GM18907 (cell line): ENCODE measurements at regions not wholly inside any gene's neighbourhood (a gene's known extent, or its start where the extent isn't known, plus 50 kb on each side); places are given as distances from the start of the nearest gene placed in this dataset.

Source experiments
- ATAC-seq: cut with Tn5 transposase; IDR thresholded peaks from one replicate; pipeline ENCODE4 v1.9.1; 2021; ENCODE audit warnings: mild to moderate bottlenecking, moderate library complexity; ENCODE audit not compliant: unreplicated experiment

- no peak for ATAC-seq
Measured at GRCh38 chr10:110411047-110411410, 86.7 kb upstream of the DUSP5 start.

GRCh38 chr10:110413049-110413783, 84.5 kb upstream of the DUSP5 start:
- ATAC-seq, result no peak

DNA sequence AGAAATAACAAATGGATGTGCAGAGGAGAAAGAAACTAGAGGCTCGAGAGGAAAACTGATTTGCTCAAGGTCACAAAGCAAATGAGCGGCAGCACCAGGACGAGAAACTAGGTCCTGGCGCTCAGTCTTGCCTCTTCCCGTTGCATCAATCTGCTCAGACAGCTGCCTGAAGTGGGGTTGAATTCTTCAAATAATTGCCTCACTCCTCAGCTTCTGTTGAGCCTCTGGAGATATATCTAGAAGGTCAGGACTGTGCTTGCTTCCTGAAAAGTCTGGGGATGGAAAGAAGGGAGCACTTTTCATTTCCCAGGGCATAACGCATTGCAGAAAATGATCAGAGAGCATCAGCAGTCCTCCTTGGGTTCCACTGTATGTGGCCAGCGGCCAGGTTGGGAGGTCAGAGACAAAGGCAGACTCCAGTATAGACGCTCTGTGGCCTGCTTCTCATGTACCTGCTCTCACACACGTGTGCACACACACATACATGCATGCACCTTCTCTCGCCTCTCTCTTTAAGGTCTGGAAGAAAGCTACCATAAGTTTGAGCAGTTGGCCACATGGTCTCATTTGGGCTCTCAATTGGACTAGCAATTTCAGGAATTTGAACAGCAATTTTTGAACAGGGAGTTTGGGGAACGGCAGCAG, 83.7 kb upstream of the DUSP5 start:
- peak; percentile 12 for ATAC-seq

DNA sequence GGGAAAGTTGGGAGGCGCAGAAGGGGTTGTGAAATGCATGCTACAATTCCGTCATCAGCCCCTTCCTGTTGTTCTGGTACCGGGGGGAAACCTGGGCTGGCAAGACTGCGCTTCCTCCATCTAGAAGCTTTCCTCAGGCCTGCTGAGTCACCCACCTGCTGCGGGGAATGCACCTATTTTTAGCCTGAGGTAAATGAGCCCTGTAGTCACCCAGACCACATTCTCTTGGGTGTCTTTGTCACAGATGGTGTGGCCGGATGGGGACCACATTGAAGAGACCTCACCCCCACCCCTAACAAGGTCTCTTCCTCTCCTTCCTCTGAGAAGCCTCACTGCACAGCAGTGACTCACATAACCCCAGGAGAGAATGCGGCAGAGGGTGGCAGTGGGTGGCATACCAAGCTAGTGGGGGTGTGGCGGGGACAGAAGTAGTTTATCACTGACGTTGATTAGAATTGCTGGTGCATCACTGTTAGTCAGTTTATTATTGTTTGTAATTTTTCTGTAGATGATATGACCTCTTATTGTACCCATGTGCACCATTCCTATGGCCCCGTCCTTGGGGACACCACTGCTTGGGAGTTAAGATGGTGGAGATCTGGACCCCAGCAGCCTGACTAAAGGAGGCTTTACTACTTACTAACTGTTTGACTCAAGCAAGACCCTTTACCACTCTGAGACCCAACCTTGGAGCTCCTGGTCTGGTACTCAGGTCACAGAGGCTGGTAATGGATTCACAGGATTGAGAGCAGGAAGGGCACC, 83.0 kb upstream of the DUSP5 start:
- ATAC-seq, result peak; percentile 90

GRCh38 chr10:110415809-110416208, 81.9 kb upstream of the DUSP5 start:
- ATAC-seq, result no peak

- no peak for ATAC-seq
Measured at GRCh38 chr10:110416776-110417711, 80.7 kb upstream of the DUSP5 start.

DNA sequence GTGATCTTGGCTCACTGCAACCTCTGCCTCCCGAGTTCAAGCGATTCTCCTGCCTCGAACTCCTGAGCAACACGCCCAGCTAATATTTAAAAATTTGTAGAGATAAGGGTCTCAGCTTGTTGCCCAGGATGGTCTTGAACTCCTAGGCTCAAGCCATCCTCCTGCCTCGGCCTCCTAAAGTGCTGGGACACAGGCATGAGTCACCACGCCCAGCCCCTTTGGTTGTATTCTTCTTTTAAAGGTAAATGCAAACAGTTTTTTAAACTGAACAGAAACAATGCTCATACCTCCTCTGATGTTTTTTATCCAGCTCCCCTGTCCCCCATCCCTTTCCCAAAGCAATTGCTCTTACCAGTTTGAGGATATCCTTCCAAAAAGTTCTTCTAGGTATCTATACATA, 79.5 kb upstream of the DUSP5 start:
- ATAC-seq, result no peak

- ATAC-seq, result no peak
Measured at GRCh38 chr10:110419265-110419664, 78.4 kb upstream of the DUSP5 start.

DNA sequence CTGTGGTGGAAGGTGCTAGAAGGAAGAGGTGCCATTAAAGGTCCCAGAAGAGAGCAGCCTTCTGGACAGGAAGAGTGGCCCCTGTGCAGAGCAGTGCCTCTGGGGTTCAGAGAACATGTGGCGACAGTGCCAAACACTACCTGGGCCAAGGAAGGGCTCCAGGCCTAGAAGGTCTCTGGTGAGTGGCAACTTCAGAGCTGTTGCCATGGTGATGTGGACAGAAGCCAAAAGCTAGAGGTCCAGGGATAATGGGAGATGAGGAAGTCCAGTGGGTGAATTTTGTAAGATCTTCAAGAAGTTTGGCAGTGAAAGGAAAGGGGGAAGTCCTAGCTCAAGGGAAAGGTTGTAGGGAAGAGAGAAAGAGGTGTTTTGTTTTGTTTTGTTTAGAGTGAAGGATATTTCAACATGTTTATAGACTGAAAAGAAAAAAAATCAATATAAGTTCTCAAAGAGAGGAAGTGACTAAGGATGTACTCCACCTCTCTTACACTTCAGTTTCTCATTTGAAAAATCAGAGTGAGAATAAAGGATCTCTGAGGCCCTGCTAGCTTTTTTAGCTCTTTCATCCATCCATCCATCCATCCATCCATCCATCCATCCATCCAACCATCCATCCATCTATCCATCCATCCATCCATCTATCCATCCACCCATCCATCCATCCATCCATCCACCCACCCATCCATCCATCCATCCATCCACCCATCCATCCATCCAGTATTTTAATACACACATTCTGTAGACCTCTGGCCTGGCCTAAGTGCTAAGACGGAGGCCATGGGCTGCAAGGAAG, 77.1 kb upstream of the DUSP5 start:
- no peak for ATAC-seq

DNA sequence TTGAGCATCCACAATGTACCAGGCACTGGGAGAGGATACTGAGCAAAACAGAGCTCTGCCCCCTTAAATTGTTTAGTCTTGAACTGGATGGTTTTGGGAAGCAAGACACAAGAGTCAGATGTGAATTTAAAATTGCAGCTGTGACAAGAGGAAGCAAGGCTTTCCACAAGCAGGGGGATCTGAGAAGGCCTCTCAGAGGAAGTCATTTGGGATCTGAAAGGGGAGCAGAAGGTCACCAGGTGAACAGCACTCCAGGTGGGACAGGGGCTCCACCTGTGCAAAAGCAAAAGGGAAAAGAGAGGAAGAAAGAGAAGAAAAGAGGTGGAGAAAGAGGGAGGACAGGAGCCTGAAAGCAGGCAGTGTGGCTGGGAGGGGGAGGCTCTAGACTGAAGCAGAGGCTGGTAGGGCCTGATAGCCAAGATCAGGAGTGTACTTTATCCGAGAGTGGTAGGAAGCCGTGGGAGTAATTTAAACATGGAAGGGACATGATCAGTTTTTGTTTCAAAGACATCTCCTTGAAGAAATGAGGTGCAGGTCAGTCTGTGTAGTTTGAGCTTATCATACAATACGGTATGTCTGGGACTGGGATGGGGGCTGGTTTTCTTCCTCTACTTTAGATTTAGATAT, 76.1 kb upstream of the DUSP5 start:
- ATAC-seq, result no peak

DNA sequence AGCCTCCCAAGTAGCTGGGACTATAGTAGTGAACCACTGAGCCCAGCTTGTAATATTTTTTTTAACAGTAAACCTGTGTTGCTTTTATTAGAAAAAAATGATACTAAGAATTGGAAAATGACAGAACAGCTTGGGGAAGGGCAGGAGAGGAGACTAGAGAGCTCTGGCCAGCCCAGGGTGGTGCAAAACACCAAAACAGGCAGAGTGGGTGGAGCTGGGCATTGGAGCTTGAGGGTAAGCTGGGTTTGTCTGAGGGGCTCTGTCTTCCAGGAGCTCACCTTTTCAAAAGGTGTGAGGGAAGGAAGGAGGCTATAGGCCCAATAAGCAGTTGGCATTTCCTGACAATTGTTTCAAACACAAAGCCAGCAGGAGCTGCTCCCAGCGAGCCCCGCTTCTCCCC, 75.2 kb upstream of the DUSP5 start:
- no peak for ATAC-seq

- no peak for ATAC-seq
Measured at GRCh38 chr10:110423650-110424049, 74.1 kb upstream of the DUSP5 start.

DNA sequence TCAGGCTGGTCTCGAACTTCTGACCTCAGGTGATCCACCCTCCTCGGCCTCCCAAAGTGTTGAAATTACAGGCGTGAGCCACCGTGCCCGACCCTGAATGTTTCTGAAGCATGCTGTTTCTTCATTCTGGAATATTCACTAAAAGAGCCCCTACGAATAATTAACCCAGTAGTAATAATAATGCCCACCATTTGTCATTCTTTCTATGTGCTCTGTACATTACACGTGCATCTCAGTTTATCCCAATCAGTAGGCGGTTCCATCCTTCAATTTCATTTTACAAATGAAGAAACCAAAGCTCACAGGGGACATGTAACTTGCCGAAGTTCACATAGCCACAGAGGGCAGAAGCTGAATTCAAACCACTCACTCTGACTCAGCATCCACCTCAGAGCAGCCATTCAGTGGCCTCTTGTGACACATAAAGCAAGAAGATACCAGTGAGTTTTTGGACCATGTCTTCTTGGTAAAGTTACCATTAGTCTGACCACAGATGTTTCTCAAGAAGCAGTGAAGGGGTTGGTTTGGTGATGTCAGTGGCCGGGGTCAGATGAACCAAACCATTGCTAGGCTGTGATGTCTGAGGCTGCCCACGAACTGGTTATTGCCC, 71.9 kb upstream of the DUSP5 start:
- ATAC-seq, result peak; percentile 72

DNA sequence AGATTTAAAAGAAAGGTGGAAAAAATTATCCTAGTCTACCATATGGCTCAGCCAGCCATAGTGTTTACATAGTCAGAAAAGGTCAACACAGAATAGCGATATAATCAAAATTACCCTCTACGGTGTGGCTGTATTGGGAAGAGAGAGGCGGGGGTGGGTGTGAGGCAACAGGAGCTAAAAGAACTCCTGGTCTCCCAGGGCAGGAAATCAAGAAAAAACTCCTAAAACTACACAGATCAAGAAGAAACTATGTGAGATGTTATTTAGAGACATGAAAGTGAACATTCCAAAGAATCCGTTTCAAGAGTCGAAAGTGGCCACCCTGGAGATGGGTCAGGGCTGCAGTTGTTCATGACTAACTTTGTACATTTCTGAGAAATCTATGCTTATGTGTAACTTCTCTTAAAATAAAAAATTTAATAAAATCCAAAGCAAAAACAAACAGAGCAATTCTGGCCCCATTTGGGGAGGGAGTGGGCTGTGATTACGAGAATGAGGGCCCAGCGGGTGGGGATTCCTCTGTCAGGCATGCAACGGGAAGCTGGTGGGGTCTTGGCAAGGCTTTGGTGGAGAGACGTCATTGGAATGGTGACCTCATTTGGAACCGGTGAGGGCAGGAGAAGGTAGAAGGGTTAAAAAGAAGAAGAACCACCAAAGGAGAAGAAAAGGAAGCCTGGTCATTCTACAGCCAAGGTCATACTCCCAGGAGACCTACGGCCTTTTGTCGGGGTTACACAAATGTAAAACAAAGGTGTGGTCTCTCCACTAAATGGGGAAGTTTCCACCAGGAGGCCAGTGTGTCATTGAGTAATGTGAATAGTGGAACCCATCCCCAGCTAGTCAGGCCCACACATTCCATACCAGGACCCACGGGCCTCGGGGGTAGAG, 71.2 kb upstream of the DUSP5 start:
- peak; percentile 43 for ATAC-seq

- ATAC-seq, result no peak
Measured at GRCh38 chr10:110429301-110429700, 68.4 kb upstream of the DUSP5 start.

- no peak for ATAC-seq
Measured at GRCh38 chr10:110430340-110431273, 67.1 kb upstream of the DUSP5 start.

DNA sequence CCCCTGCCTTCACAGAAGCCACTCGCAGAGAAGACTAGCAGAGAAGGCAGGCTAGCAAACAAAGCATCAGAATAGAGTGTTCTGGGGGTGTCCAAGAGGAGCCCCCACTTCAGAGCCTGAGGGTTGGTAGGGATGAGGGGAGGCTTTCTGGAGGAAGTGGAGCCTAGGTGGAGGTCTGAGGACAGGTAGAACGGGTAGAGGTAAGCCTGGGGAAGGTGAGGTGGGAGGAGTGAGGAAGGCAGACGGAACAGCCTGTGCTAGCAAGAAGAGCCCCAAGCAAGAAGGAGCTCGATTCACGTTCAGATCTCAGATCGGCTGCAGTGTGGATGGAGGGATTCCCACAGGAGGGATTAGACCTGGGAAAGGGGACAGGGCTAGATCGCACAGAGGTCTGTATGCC, 66.0 kb upstream of the DUSP5 start:
- no peak for ATAC-seq
